C4-2B (cell line): ENCODE measurements at regions not wholly inside any gene's neighbourhood (a gene's known extent, or its start where the extent isn't known, plus 50 kb on each side); places are given as distances from the start of the nearest gene placed in this dataset.

ENCODE experiments used
- CTCF ChIP-seq: fragments of 450-650 bp; conservative IDR thresholded peaks from 2 replicates; pipeline ENCODE4 v1.5.1; 2017; ENCODE audit warnings: mild to moderate bottlenecking
- ZFX ChIP-seq: fragments of 450-650 bp; IDR thresholded peaks from 2 replicates; pipeline ENCODE4 v1.6.1; 2017

- TF ChIP-seq CTCF, result no peak
- no peak for TF ChIP-seq ZFX
Observed at GRCh38 chr6:163751032-163751525, 336.6 kb downstream of the QKI start.
